Body of pancreas (tissue), 4 donors: ENCODE measurements at regions not wholly inside any gene's neighbourhood (a gene's known extent, or its start where the extent isn't known, plus 50 kb on each side); places are given as distances from the start of the nearest gene placed in this dataset.

Source experiments
- ATAC-seq: fragments of 150-250 bp; one replicate; pipeline ENCODE4 v1.9.1; 2016
- DNase-seq, 4 donors: peaks; one replicate each; pipeline ENCODE4 v3.0.0-alpha.2; 2019
- H3K27ac ChIP-seq, 4 donors: fragments of 200-600 bp; sonication (generic); 1 replicate in 3 of 4; 2 replicates in 1 of 4; pipeline versions ENCODE4 v1.5.1 to v1.6.1; 2016 to 2019; ENCODE audit warnings: mild to moderate bottlenecking in 1 of 4, mixed read lengths in 1 of 4, moderate library complexity in 1 of 4
- H3K27me3 ChIP-seq, 2 donors: fragments of 200-600 bp; sonication (generic); one replicate each; pipeline ENCODE4 v1.6.0; 2016; ENCODE audit warnings: mild to moderate bottlenecking in 1 of 2
- H3K36me3 ChIP-seq, 2 donors: fragments of 200-600 bp; sonication (generic); replicated peaks in 1 of 2; 2 replicates each; pipeline ENCODE4 v1.5.1; 2016; ENCODE audit warnings: low read depth in 2 of 2; ENCODE audit not compliant: insufficient read depth in 1 of 2
- H3K4me1 ChIP-seq: fragments of 200-600 bp; sonication (generic); one replicate; pipeline ENCODE4 v1.6.0; 2016
- H3K4me3 ChIP-seq, 2 donors: fragments of 200-600 bp; sonication (generic); 1 replicate in 1 of 2; 2 replicates in 1 of 2; pipeline ENCODE4 v1.5.1; 2016 to 2019
- H3K9me3 ChIP-seq, 3 donors: fragments of 200-600 bp; sonication (generic); 1 replicate in 2 of 3; 2 replicates in 1 of 3; pipeline ENCODE4 v1.5.1; 2016
- CTCF ChIP-seq, 7 experiments: fragments of 450-650 bp in 4 of 7; fragments of 200-600 bp in 3 of 7; sonication (generic) in 3 of 7; IDR thresholded peaks; one replicate each; pipeline ENCODE4 v1.5.1; 2016 to 2019; ENCODE audit warnings: antibody characterized with exemption in 7 of 7
- POLR2A ChIP-seq, 3 donors: fragments of 450-650 bp; IDR thresholded peaks; one replicate each; pipeline ENCODE4 v1.6.1; 2016; ENCODE audit warnings: antibody characterized with exemption in 3 of 3, mild to moderate bottlenecking in 2 of 3
- WGBS, 2 donors: methylation state at CpG; one replicate each; pipeline ENCODE4 v1.1.5; 2017; 5-methylcytosine and 5-hydroxymethylcytosine counted together
- intact Hi-C: fragments of 100-400 bp; cut with DNase I; formaldehyde crosslinking; loops from one replicate; pipeline ENCODE4 v1.15.1; 2023

GRCh38 chr21:43342301-43342881 lies 84.5 kb downstream of the SIK1 start:
- Histone ChIP-seq H3K4me3 (no peak overlapping the region), H3K4me1 (peaks cover 30% of the 10 kb centered on the region)

GRCh38 chr21:43341378-43342161 lies 85.4 kb downstream of the SIK1 start:
- H3K27me3 ChIP-seq: no peaks in the 10 kb centered on the region
- no peak for TF ChIP-seq POLR2A (IDR thresholded peaks at IDR 0.05)
- TF ChIP-seq CTCF (IDR thresholded peaks at IDR 0.05): no peak
- H3K9me3 ChIP-seq: no peaks in the 10 kb centered on the region
- intact Hi-C loops: no loop called here
- H3K36me3 ChIP-seq: no peaks in the 10 kb centered on the region
- ATAC-seq (no peak), DNase-seq (no peak)
- H3K4me1 ChIP-seq: peaks cover 30% of the 10 kb centered on the region
- no peak overlapping the region for H3K4me3 ChIP-seq
- WGBS, 2 donors: 60 to 88% methylated on average over 1 to 25 of the region's 25 CpGs
- no peak overlapping the region for H3K27ac ChIP-seq

More at GRCh38 chr21:43342301-43342881, 84.5 kb downstream of the SIK1 start:
- Histone ChIP-seq H3K27ac (peak overlapping the region; percentile 74 to 89 (median 83)), H3K9me3 (no peaks in the 10 kb centered on the region), H3K27me3 (no peaks in the 10 kb centered on the region), H3K36me3 (no peaks in the 10 kb centered on the region)
- DNase-seq (no peak), ATAC-seq (no peak)
- TF ChIP-seq CTCF (IDR thresholded peaks at IDR 0.05): peak in 1 of 7 experiments; percentile 8
- TF ChIP-seq POLR2A (IDR thresholded peaks at IDR 0.05): no peak
- intact Hi-C loops: no loop called here
- 90 to 94% methylated on average over 17 of the region's 17 CpGs for WGBS, 2 donors

GRCh38 chr21:43340491-43341377 lies 86.2 kb downstream of the SIK1 start:
- no peak for TF ChIP-seq CTCF (IDR thresholded peaks at IDR 0.05)
- no peak for TF ChIP-seq POLR2A (IDR thresholded peaks at IDR 0.05)
- Histone ChIP-seq H3K36me3 (no peaks in the 10 kb centered on the region), H3K4me1 (peaks cover 30% of the 10 kb centered on the region), H3K4me3 (no peak overlapping the region), H3K27ac (no peak overlapping the region), H3K27me3 (no peaks in the 10 kb centered on the region), H3K9me3 (no peaks in the 10 kb centered on the region)
- intact Hi-C loops: no loop called here
- 81 to 87% methylated on average over 16 to 28 of the region's 29 CpGs for WGBS, 2 donors
- no peak for DNase-seq
- no peak for ATAC-seq

GRCh38 chr21:43339668-43340067 lies 87.3 kb downstream of the SIK1 start:
- intact Hi-C loops: no loop called here

More at GRCh38 chr21:43339668-43340067, 87.3 kb downstream of the SIK1 start:
- Histone ChIP-seq H3K27ac (no peak overlapping the region), H3K4me3 (no peak overlapping the region), H3K36me3 (no peaks in the 10 kb centered on the region), H3K9me3 (no peaks in the 10 kb centered on the region), H3K27me3 (no peaks in the 10 kb centered on the region), H3K4me1 (peaks cover 23% of the 10 kb centered on the region)
- ATAC-seq (no peak), DNase-seq (no peak)
- no peak for TF ChIP-seq CTCF (IDR thresholded peaks at IDR 0.05)
- no peak for TF ChIP-seq POLR2A (IDR thresholded peaks at IDR 0.05)
- WGBS, 2 donors: 77% methylated on average over 7 to 16 of the region's 16 CpGs
